HEK293T (cell line): ENCODE measurements at regions not wholly inside any gene's neighbourhood (a gene's known extent, or its start where the extent isn't known, plus 50 kb on each side); places are given as distances from the start of the nearest gene placed in this dataset.

Source experiments
- CTCF ChIA-PET: fragments of 350-600 bp; formaldehyde crosslinking; extraction: SDS; loops from one replicate; lab custom pipeline; 2021; ENCODE audit warnings: antibody characterized with exemption, inconsistent platforms; lab: Yijun Ruan, JAX
- POLR2A ChIA-PET: fragments of 350-600 bp; formaldehyde crosslinking; extraction: SDS; loops from one replicate; lab custom pipeline; 2020; ENCODE audit warnings: antibody characterized with exemption, inconsistent platforms; lab: Yijun Ruan, JAX
- DNase-seq: peaks from one replicate; pipeline ENCODE4 v3.0.0; 2012; ENCODE audit warnings: mixed read lengths; ENCODE audit errors: extremely low spot score
- ARNT ChIP-seq: fragments of 450-650 bp; IDR thresholded peaks from 2 replicates; pipeline ENCODE4 v1.6.1; 2017; ENCODE audit warnings: mild to moderate bottlenecking
- BHLHE40 ChIP-seq: fragments of 450-650 bp; IDR thresholded peaks from 2 replicates; pipeline ENCODE4 v1.6.1; 2016; ENCODE audit warnings: mild to moderate bottlenecking, moderate library complexity, borderline replicate concordance
- CTBP1 ChIP-seq: fragments of 450-650 bp; IDR thresholded peaks from 2 replicates; pipeline ENCODE4 v1.6.1; 2016; ENCODE audit warnings: borderline replicate concordance
- ELF4 ChIP-seq: fragments of 450-650 bp; IDR thresholded peaks from 2 replicates; pipeline ENCODE4 v1.6.1; 2017; ENCODE audit warnings: antibody characterized with exemption
- FOXA1 ChIP-seq: fragments of 450-650 bp; IDR thresholded peaks from 2 replicates; pipeline ENCODE4 v1.6.1; 2016; ENCODE audit warnings: mild to moderate bottlenecking
- FOXK2 ChIP-seq: fragments of 450-650 bp; IDR thresholded peaks from 2 replicates; pipeline ENCODE4 v1.6.1; 2016; ENCODE audit warnings: mild to moderate bottlenecking
- FOXM1 ChIP-seq: fragments of 450-650 bp; IDR thresholded peaks from 2 replicates; pipeline ENCODE4 v1.6.1; 2017; ENCODE audit warnings: mild to moderate bottlenecking, borderline replicate concordance
- HDGF ChIP-seq: fragments of 450-650 bp; IDR thresholded peaks from 2 replicates; pipeline ENCODE4 v1.6.1; 2017; ENCODE audit warnings: antibody characterized with exemption, borderline replicate concordance
- L3MBTL2 ChIP-seq: fragments of 450-650 bp; conservative IDR thresholded peaks from 2 replicates; pipeline ENCODE4 v1.6.1; 2016; ENCODE audit warnings: mild to moderate bottlenecking
- LEF1 ChIP-seq: fragments of 450-650 bp; IDR thresholded peaks from 2 replicates; pipeline ENCODE4 v1.6.1; 2017; ENCODE audit warnings: mild to moderate bottlenecking, borderline replicate concordance
- NFRKB ChIP-seq: fragments of 450-650 bp; IDR thresholded peaks from 2 replicates; pipeline ENCODE4 v1.6.1; 2016; ENCODE audit warnings: mild to moderate bottlenecking, moderate library complexity
- SP1 ChIP-seq: fragments of 450-650 bp; IDR thresholded peaks from 2 replicates; pipeline ENCODE4 v1.6.1; 2017
- SUZ12 ChIP-seq: fragments of 450-650 bp; IDR thresholded peaks from 2 replicates; pipeline ENCODE4 v1.6.1; 2016; ENCODE audit warnings: mild to moderate bottlenecking
- TARDBP ChIP-seq: fragments of 450-650 bp; IDR thresholded peaks from 2 replicates; pipeline ENCODE4 v1.6.1; 2016
- ZNF384 ChIP-seq: fragments of 450-650 bp; IDR thresholded peaks from 2 replicates; pipeline ENCODE4 v1.6.1; 2016
- TF ChIP-seq, protein P1 (sequence below): fragments of 450-650 bp; IDR thresholded peaks from 2 replicates; pipeline ENCODE4 v1.6.1; 2016

DNA sequence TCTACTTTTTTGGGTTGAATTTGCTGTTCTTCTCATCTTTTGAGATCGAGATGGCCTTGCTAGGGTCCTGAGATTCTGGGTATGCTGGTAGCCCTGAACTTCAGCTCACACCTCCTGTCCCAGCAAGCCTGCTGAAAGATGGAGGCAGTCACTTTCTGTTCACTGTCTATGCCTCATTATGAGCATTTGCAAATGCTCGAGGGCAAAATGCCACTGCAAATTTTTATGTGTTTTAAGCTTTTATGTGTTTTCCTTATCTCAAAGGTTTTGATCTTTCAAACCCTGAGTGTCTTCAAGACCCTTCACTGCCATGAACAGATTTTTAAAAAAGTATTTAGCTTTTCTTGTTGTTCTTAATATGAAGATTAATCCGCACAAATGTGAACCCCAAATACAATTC, 766.7 kb upstream of the HS6ST1 start:
- TF ChIP-seq SUZ12: no peak
- no peak for TF ChIP-seq ZNF384
- TF ChIP-seq SP1: no peak
- TF ChIP-seq FOXA1: no peak
- no peak for TF ChIP-seq NFRKB
- DNase-seq: no peak
- POLR2A ChIA-PET: no interaction called here
- CTCF ChIA-PET: interaction anchor here (0.7 kb wide), 1 partner anchor 300 kb away, joined by 3 read pairs; no protein-coding TSS in a partner anchor

DNA sequence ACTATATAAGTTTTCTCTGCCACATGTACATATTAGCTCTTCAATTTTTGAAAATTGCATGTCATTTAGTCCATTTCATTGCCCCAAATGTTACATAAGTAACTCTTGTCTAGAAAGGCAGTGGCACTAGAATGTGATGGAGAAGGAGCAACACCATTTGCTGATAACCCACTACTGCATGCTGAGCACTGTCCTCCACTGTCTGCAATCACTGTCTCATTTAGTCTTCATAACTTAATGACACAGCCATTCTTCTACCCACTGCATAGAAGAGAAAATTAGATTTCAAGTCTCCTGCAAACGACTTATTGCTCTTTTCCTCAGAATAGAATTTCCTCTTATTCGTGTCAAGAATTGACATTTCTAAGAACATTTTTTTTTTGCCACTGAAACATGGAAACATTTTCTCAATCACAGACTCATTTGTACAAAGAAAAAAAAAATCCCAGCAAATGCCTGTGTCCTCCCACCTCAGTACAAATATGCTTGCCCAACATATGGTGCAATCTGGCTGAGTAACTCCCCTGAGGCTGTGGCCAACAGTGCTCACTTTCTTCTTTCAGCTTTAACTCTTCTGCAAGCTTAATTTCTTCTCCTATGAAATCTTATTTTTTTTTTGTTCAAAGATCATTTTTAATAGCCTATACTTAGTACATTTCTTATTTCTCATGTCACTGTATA, 768.6 kb upstream of the HS6ST1 start:
- ChIA-PET POLR2A (interaction anchor here (0.6 kb wide), 1 partner anchor 1171 kb away, joined by 3 read pairs; no protein-coding TSS in a partner anchor), CTCF (no interaction called here)
- TF ChIP-seq CTBP1 (no peak), SP1 (no peak), LEF1 (no peak), ZNF384 (no peak), SUZ12 (no peak), ARNT (no peak), ELF4 (no peak), BHLHE40 (no peak), FOXK2 (no peak), FOXM1 (no peak), TARDBP (no peak), NFRKB (no peak), L3MBTL2 (no peak), FOXA1 (no peak), HDGF (no peak)
- TF ChIP-seq, protein P1, sequence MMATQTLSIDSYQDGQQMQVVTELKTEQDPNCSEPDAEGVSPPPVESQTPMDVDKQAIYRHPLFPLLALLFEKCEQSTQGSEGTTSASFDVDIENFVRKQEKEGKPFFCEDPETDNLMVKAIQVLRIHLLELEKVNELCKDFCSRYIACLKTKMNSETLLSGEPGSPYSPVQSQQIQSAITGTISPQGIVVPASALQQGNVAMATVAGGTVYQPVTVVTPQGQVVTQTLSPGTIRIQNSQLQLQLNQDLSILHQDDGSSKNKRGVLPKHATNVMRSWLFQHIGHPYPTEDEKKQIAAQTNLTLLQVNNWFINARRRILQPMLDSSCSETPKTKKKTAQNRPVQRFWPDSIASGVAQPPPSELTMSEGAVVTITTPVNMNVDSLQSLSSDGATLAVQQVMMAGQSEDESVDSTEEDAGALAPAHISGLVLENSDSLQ: no peak
- DNase-seq: no peak

DNA sequence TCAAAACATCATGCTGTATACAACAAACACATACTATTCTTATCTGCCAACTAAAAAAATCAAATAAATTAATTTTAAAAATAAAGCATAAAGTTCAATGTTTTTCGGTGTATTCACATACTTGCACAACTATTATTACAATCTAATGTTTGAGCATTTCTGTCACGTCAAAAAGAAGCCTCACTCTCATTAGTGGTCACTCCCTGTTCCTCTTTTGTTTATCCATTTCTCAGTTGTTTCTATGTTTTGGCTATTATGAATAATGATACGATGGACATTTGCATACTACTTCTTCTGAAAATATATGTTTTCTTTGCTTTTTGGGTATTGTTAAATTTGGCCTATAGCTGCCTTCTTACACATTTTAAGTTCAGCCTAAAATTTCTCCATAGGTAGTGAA, 773.0 kb upstream of the HS6ST1 start:
- ChIA-PET POLR2A (no interaction called here), CTCF (no interaction called here)
- no peak for DNase-seq
- no peak for TF ChIP-seq L3MBTL2
- TF ChIP-seq ARNT: no peak
- TF ChIP-seq, protein P1: no peak
- no peak for TF ChIP-seq SUZ12
- no peak for TF ChIP-seq CTBP1
- TF ChIP-seq BHLHE40: no peak
- TF ChIP-seq NFRKB: no peak
- no peak for TF ChIP-seq TARDBP
- no peak for TF ChIP-seq ZNF384
- TF ChIP-seq LEF1: no peak
- no peak for TF ChIP-seq FOXK2
- no peak for TF ChIP-seq HDGF
- TF ChIP-seq FOXM1: no peak
- no peak for TF ChIP-seq FOXA1
- no peak for TF ChIP-seq SP1
- no peak for TF ChIP-seq ELF4

DNA sequence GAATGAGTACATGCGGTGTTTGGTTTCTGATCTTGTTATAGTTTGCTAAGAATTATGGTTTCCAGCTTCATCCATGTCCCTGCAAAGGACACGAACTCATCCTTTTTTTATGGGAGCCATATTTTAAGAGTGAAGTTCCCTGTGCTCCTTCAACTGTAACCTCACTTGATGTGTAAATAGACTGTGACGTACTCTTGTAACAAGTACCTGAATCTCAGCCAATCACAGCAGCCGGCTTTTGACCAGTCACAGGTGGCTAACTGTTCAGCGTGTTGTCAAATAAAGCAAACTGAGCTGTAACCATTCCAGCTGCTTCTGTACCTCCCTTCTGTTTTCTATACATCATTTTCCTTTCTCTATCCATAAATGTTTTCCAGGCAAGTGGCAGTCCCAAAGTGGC, 774.3 kb upstream of the HS6ST1 start:
- TF ChIP-seq FOXK2 (no peak), ARNT (no peak), NFRKB (no peak), FOXA1 (no peak), CTBP1 (no peak), TARDBP (no peak), SUZ12 (no peak), SP1 (no peak), ELF4 (no peak), L3MBTL2 (no peak), LEF1 (no peak), ZNF384 (no peak), BHLHE40 (no peak), HDGF (no peak), FOXM1 (no peak)
- TF ChIP-seq, protein P1: no peak
- ChIA-PET POLR2A (no interaction called here), CTCF (no interaction called here)
- no peak for DNase-seq

DNA sequence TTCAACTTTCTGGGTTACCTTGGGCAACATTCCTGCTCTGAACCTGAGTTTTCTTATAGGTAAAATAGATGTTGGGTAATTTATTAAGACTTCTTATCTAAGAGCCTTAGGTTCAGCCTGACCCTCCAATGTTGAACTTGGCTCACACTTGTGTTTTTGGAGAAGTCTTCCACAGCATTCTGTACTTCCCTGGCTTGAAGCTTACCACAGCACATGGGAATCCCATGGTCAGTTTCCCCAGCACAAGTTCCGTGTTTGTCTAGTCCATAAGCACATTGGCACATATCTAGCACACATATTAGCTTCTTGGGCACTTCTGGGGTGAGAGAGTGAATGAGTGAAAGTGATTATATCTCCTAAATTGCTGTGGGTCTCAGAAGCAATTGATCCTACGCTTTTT, 782.5 kb upstream of the HS6ST1 start:
- ChIA-PET CTCF (no interaction called here), POLR2A (no interaction called here)
- DNase-seq: no peak
- TF ChIP-seq TARDBP (no peak), FOXA1 (no peak), NFRKB (no peak), SP1 (no peak), FOXK2 (no peak), ELF4 (no peak), LEF1 (no peak), BHLHE40 (no peak), CTBP1 (no peak), HDGF (no peak), ARNT (no peak), L3MBTL2 (no peak), SUZ12 (no peak), FOXM1 (no peak), ZNF384 (no peak)
- TF ChIP-seq, protein P1: no peak
